ENCODE measurements at regions not wholly inside any gene's neighbourhood (a gene's known extent, or its start where the extent isn't known, plus 50 kb on each side); places are given as distances from the start of the nearest gene placed in this dataset.

DNA sequence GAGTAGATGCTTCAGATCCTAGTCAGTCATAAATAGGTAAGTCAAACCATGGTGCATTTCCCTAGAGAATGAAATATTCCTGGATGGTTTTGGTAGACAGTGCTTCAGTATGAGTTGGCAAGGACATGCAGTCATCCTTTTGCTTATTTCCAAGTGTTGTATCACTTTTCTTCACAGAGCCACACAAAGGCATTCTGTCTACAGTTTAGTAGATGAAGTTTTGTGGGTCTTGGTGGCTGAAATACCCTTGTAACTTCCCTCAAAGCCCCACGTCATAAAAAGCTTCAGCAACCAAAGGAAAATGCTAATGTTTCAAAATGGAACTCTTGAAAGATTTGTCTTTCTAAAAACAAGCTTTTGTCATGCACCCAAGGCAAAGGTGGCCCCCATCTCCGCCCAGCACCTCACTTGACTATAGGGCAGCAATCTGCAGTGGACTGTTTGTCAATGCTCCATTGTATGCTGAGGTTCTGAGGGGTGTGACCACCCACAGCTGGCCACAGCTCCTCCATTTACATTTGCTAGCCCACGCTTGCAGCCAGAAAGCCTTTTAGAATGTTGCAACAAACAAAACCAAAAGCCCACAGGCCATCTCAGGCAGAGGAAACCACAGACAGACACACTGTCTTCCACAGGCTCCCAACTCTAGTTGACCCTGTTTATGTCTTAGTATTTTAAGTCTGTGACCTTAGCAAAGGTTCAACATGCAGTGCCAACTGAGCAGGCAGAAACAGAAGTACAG, 87.1 kb upstream of the FAM9C start:
- TF ChIP-seq POLR2A (IDR thresholded peaks at IDR 0.05; ENCODE audit: low read depth, low read length) (no peak), POLR2AphosphoS5 (IDR thresholded peaks at IDR 0.05; ENCODE audit: low read depth, low read length) (no peak), TAF1 (IDR thresholded peaks at IDR 0.05; ENCODE audit: borderline replicate concordance, low read depth, low read length) (no peak)
- DNase-seq (ENCODE audit: insufficient read length) (no peak), FAIRE-seq (peak; percentile 79)

GRCh38 chrX:13130816-13131215, 86.4 kb upstream of the FAM9C start:
- FAIRE-seq (peak; percentile 58), DNase-seq (ENCODE audit: insufficient read length) (no peak)
- TF ChIP-seq TAF1 (IDR thresholded peaks at IDR 0.05; ENCODE audit: borderline replicate concordance, low read depth, low read length), result no peak
- TF ChIP-seq POLR2AphosphoS5 (IDR thresholded peaks at IDR 0.05; ENCODE audit: low read depth, low read length), result no peak
- no peak for TF ChIP-seq POLR2A (IDR thresholded peaks at IDR 0.05; ENCODE audit: low read depth, low read length)

- DNase-seq (ENCODE audit: insufficient read length), result no peak
- TF ChIP-seq POLR2A (IDR thresholded peaks at IDR 0.05; ENCODE audit: low read depth, low read length) (no peak), TAF1 (IDR thresholded peaks at IDR 0.05; ENCODE audit: borderline replicate concordance, low read depth, low read length) (no peak), POLR2AphosphoS5 (IDR thresholded peaks at IDR 0.05; ENCODE audit: low read depth, low read length) (no peak)
- peak; percentile 50 for FAIRE-seq
These were observed 83.7 kb upstream of the FAM9C start for GRCh38 chrX:13128104-13128503.

GRCh38 chrX:13126775-13127174, 82.4 kb upstream of the FAM9C start:
- no peak for TF ChIP-seq TAF1 (IDR thresholded peaks at IDR 0.05; ENCODE audit: borderline replicate concordance, low read depth, low read length)
- TF ChIP-seq POLR2AphosphoS5 (IDR thresholded peaks at IDR 0.05; ENCODE audit: low read depth, low read length), result no peak
- no peak for TF ChIP-seq POLR2A (IDR thresholded peaks at IDR 0.05; ENCODE audit: low read depth, low read length)
- FAIRE-seq (no peak), DNase-seq (ENCODE audit: insufficient read length) (no peak)

- DNase-seq (ENCODE audit: insufficient read length), result no peak
- FAIRE-seq, result peak; percentile 60
- no peak for TF ChIP-seq TAF1 (IDR thresholded peaks at IDR 0.05; ENCODE audit: borderline replicate concordance, low read depth, low read length)
- TF ChIP-seq POLR2AphosphoS5 (IDR thresholded peaks at IDR 0.05; ENCODE audit: low read depth, low read length), result no peak
- no peak for TF ChIP-seq POLR2A (IDR thresholded peaks at IDR 0.05; ENCODE audit: low read depth, low read length)
These were observed 80.8 kb upstream of the FAM9C start for GRCh38 chrX:13125188-13125587.

DNA sequence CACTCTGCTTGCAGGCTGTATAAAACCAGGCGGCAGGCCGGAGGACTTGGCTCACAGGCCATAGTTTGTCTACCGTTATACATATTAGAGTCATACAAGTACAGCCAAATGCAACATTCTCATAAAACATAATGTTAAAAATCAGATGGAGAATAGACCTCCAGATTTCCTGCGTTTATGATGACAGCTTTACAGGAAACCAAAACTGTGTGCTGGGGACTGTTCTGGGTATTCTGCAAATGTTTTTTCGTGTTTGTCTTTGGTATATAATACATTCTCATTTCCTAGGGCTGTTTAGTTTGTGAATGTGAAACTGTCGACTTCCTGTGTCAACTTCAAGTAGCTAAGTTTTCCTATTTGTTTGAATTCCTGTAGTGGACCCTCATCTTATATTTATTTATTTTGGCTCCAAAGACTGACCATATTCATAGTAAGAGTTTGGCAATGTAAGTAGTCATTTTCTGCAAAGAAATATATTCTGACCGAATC, 79.5 kb upstream of the FAM9C start:
- TF ChIP-seq POLR2A (IDR thresholded peaks at IDR 0.05; ENCODE audit: low read depth, low read length) (no peak), POLR2AphosphoS5 (IDR thresholded peaks at IDR 0.05; ENCODE audit: low read depth, low read length) (no peak)
- DNase-seq (ENCODE audit: insufficient read length) (no peak), FAIRE-seq (no peak)

- no peak for DNase-seq (ENCODE audit: insufficient read length)
- FAIRE-seq, result no peak
These were observed 78.9 kb upstream of the FAM9C start for GRCh38 chrX:13123247-13123856.

GRCh38 chrX:13121020-13121555, 76.7 kb upstream of the FAM9C start:
- TF ChIP-seq POLR2A (IDR thresholded peaks at IDR 0.05; ENCODE audit: low read depth, low read length), result no peak
- TF ChIP-seq TAF1 (IDR thresholded peaks at IDR 0.05; ENCODE audit: borderline replicate concordance, low read depth, low read length), result no peak
- TF ChIP-seq POLR2AphosphoS5 (IDR thresholded peaks at IDR 0.05; ENCODE audit: low read depth, low read length), result no peak
- FAIRE-seq (no peak), DNase-seq (ENCODE audit: insufficient read length) (no peak)

More at GRCh38 chrX:13123247-13123856, 78.9 kb upstream of the FAM9C start:
- TF ChIP-seq POLR2AphosphoS5 (IDR thresholded peaks at IDR 0.05; ENCODE audit: low read depth, low read length) (no peak), POLR2A (IDR thresholded peaks at IDR 0.05; ENCODE audit: low read depth, low read length) (no peak), TAF1 (IDR thresholded peaks at IDR 0.05; ENCODE audit: borderline replicate concordance, low read depth, low read length) (no peak)

DNA sequence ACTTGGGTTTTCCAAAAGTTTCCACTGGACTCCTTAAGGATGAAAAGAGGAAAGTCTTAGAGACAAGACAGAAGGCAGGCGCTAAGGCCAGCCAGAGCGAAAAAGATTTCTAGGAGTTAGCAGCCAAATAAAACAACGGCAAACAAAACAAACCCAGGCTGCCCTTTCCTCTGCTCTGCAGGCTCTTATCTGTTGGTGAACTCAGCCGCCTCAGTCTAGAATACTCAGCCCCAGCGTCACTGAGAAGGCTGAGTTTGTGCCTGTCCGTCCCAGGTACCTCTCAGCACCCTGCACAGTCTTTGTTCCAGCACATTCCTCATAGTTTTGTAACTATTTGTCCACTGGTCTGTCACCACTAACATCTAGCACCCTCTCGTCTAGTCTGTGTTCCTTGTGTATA, 75.6 kb upstream of the FAM9C start:
- TF ChIP-seq POLR2A (IDR thresholded peaks at IDR 0.05; ENCODE audit: low read depth, low read length) (no peak), TAF1 (IDR thresholded peaks at IDR 0.05; ENCODE audit: borderline replicate concordance, low read depth, low read length) (no peak), POLR2AphosphoS5 (IDR thresholded peaks at IDR 0.05; ENCODE audit: low read depth, low read length) (no peak)
- DNase-seq (ENCODE audit: insufficient read length) (no peak), FAIRE-seq (no peak)

DNA sequence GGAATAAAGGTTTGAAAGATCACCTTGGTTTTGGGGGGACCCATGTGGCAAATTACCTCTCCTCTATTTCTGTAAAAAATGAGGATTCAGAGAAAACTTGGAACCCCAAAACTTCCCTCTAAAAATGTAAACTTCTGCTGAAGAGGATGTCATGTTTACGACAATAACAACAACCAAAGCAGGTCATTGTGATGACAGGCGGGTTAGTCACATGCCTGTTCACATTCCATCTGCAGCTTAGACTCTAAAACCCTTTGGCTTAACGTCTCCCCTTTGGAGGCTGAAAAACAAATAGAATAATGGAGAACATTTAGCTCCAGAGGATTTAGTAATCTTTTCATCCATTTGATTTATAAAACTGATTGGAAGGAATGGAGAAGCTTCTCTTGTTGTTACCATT, 75.0 kb upstream of the FAM9C start:
- TF ChIP-seq POLR2A (IDR thresholded peaks at IDR 0.05; ENCODE audit: low read depth, low read length) (no peak), POLR2AphosphoS5 (IDR thresholded peaks at IDR 0.05; ENCODE audit: low read depth, low read length) (no peak), TAF1 (IDR thresholded peaks at IDR 0.05; ENCODE audit: borderline replicate concordance, low read depth, low read length) (no peak)
- FAIRE-seq (peak; percentile 5), DNase-seq (ENCODE audit: insufficient read length) (no peak)

- FAIRE-seq (no peak), DNase-seq (ENCODE audit: insufficient read length) (no peak)
- TF ChIP-seq POLR2AphosphoS5 (IDR thresholded peaks at IDR 0.05; ENCODE audit: low read depth, low read length) (no peak), TAF1 (IDR thresholded peaks at IDR 0.05; ENCODE audit: borderline replicate concordance, low read depth, low read length) (no peak), POLR2A (IDR thresholded peaks at IDR 0.05; ENCODE audit: low read depth, low read length) (no peak)
These were observed 70.9 kb upstream of the FAM9C start for GRCh38 chrX:13115146-13115855.

All from GM12892 (cell line).